HL-60 (cell line): ENCODE measurements at regions not wholly inside any gene's neighbourhood (a gene's known extent, or its start where the extent isn't known, plus 50 kb on each side); places are given as distances from the start of the nearest gene placed in this dataset.

ENCODE experiments used
- SPI1 ChIP-seq: IDR thresholded peaks from 2 replicates; pipeline ENCODE4 v1.6.1; 2012; ENCODE audit warnings: low read depth, mild to moderate bottlenecking, borderline replicate concordance
- TF ChIP-seq, protein P1 (sequence below): IDR thresholded peaks from one replicate; pipeline ENCODE4 v1.5.1; 2011; ENCODE audit warnings: low read length, control low read depth, inconsistent platforms; ENCODE audit not compliant: insufficient read depth

DNA sequence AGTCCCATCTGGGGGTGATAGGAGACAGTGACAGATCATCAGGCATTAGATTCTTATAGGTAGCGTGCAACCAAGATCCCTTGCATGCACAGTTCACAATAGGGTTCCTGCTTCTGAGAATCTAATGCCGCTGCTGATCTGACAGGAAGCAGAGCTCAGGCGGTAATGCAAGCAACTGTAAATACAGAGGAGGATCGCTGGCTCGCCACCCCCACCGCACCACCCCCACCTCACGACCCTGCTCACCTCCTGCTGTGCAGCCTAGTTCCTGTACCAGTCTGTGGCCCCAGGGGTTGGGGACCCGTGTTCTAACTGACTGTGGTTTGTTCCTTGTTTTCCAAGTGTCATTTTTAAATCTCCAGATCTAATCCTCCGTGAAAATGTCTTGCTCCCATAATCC, 89.0 kb upstream of the MAPK10 start:
- TF ChIP-seq, protein P1, sequence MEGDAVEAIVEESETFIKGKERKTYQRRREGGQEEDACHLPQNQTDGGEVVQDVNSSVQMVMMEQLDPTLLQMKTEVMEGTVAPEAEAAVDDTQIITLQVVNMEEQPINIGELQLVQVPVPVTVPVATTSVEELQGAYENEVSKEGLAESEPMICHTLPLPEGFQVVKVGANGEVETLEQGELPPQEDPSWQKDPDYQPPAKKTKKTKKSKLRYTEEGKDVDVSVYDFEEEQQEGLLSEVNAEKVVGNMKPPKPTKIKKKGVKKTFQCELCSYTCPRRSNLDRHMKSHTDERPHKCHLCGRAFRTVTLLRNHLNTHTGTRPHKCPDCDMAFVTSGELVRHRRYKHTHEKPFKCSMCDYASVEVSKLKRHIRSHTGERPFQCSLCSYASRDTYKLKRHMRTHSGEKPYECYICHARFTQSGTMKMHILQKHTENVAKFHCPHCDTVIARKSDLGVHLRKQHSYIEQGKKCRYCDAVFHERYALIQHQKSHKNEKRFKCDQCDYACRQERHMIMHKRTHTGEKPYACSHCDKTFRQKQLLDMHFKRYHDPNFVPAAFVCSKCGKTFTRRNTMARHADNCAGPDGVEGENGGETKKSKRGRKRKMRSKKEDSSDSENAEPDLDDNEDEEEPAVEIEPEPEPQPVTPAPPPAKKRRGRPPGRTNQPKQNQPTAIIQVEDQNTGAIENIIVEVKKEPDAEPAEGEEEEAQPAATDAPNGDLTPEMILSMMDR, result no peak
- no peak for TF ChIP-seq SPI1
